UCSD-AML1 (cell line): ENCODE measurements at regions not wholly inside any gene's neighbourhood (a gene's known extent, or its start where the extent isn't known, plus 50 kb on each side); places are given as distances from the start of the nearest gene placed in this dataset.
"Not testable (repeated sequence)": the region's sequence is repeated elsewhere in the genome, so short reads cannot be mapped to it uniquely, and the experiment has no call there.

Experiments used
- DNase-seq: peaks from one replicate; lab custom pipeline; 2025; ENCODE audit not compliant: unreplicated experiment; lab: John Stamatoyannopoulos, UW

- peak; percentile 25 for DNase-seq
These were observed 191.6 kb downstream of the DUSP6 start for GRCh38 chr12:89160716-89161123.

DNA sequence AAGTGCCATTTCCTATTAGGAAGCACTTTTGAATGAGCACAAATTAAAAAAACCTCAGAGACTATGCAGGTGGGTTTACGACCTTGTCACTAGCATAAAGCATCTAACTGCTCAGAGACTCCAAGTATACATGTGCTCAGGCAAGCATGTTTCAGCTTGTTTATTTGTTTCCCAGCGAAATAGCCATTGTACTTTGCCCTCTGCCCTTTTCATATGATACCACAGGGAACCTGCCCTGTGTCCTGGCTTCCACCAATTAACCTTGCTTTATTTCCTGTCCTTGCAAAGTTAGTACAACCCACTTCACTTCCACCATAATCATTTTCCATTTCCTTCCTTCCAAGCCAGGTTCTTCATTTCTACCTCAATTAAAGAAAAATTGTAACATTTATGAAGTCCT lies 194.9 kb downstream of the DUSP6 start:
- DNase-seq, result no peak

- no peak for DNase-seq
These were observed 195.4 kb downstream of the DUSP6 start for GRCh38 chr12:89156862-89157262.

DNA sequence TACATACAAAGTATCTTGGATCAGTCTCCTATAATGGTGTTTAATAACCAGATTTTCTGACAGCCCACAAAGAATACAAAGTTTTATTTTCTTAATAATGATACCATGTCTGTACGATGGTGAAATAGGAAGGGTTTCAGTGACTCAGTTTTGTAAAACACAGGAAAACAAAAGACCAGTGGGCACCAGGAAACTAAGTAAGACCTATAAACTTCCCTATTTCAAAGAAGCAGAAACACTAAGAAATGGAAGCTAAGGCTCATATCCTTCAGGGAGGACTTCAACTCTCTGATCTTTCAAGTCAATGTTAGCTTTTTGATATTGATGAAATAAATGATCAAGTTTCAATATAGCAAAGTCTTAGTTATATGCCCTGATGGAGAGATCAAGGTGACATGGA lies 196.0 kb downstream of the DUSP6 start:
- no peak for DNase-seq

- DNase-seq, result no peak
These were observed 196.5 kb downstream of the DUSP6 start for GRCh38 chr12:89155826-89156225.

- DNase-seq, result no peak
These were observed 197.4 kb downstream of the DUSP6 start for GRCh38 chr12:89154743-89155499.

DNA sequence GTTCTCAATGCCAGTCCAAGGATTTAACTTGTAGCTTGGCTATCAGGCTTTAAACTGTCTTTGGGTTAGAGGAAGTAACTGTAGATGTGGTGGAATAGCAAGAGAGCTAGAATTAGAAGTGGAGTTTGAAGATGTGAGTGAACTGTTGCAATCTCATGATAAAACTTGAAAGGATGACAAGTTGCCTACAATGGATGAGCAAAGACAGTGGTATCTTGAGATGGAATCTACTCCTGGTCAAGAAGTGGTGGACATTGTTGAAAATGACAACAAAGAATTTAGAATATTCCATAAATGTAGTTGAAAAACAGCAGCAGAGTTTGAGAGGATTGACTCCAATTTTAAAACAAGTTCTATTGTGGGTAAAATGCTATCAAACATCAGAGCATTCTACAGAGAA lies 199.0 kb downstream of the DUSP6 start:
- DNase-seq, result no peak

DNA sequence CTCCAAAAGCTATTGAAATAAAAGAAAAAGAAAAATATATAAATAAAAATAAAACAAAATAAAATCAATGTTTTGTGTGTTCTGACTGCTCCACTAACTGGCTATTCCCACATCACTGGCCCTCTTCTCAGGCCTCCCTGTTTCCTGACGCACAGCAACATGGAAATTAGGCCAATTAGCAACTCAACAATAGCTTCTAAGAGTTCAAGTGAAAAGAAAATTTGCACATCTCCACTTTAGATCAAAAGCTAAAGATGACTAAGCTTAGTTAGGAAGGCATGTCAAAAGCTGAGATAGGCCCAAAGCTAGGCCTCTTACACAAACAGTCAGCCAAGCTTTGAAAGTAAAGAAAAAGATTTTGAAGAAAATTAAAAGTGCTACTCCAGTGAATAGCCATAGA lies 200.8 kb downstream of the DUSP6 start:
- no peak for DNase-seq

DNA sequence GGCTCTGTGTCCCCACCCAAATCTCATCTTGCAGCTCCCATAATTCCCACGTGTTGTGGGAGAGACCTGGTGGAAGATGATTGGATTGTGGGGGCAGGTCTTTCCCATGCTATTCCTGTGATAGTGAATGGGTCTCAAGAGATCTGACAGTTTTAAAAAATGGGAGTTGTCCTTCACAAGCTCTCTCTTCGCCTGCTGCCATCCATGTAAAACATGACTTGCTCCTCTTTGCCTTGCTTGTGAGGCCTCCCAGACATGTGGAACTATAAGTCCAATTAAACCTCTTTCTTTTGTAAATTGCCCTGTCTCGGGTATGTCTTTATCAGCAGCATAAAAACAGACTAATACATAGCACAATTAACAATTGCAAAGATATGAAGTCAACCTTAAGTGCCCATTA lies 201.5 kb downstream of the DUSP6 start:
- DNase-seq, result not testable (repeated sequence)

DNA sequence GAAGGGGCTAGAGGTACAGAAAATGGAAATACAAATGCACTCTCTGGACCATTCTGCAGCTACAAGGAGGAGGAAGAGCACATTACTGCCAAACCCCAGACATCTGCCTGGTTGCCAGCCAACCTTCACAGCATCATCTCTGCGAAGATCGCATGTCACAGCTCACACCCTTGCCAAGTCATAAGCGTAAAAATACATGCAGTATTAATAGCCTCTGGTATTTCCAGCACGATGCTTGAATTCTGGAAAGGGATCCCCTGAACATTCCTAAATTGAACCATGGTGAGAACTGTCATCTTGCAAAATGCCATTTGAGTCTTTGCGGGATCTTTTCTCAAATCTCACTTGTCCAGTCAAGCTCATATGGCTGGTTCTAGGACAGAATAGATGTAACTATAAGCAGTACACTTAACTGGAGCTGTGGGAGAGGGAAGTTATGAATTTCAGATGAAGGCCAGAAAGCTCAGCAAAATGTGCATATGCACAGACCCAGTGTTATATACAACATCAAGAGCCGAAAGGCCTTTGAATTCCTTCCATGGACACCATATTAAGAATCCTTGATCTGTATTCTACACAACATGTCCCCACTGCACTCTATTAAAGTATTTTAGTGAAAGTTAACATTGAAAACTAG lies 211.6 kb downstream of the DUSP6 start:
- no peak for DNase-seq

- no peak for DNase-seq
These were observed 212.2 kb downstream of the DUSP6 start for GRCh38 chr12:89140141-89140540.

DNA sequence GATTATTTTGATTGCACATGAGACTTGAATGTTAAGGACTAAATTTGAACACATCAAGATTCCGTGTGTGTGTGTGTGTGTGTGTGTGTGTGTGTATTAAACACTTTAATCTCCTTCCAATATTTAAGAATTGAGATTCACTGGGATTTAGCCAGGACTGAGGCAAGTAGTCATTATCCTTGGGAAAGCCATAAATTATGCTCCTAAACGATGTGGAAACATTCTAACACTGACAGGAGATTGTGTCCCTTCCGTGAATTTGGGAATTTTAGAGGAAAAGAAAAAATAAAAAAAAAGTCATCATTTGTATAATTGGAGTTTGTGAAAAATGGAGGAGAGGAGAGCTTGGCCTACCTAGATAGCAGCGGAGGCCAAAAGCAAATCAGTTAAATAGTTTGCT lies 212.9 kb downstream of the DUSP6 start:
- no peak for DNase-seq

DNA sequence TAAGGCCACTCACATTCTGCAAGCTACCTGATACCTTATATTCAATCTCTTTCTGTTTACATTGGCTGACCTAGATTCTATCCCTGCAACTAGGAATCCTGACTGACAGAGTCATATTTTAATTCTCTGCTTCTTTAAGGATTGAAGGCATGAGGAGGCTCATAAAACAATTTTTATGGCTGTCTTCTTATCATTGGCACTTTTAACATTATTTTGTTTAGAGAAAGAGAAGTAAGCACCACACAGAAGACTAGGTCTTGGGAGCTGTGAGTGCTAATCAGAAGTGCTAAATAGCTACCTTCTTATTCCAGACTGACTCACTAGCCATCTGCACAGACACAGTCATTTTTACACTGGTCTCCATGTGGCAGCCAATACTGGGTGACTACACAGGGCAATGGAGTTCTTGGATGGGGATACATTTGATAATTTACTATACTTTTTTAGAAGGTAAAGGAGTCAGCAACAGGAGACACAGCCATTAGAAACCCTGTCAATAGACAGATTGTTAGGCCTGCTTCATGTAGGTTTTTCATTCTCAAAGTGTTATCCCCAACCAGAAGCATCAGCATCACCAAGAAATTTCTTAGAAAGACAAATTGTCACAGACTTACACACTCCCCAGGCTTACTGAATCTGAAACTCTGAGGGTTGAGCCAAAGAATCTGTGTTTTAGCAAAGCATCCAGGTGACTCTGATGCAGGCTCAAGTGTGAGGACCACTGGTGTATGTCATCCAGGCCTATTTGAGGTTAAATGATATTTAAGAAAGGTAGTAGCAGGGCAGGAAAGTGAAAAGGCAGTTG lies 214.1 kb downstream of the DUSP6 start:
- no peak for DNase-seq

- no peak for DNase-seq
These were observed 216.2 kb downstream of the DUSP6 start for GRCh38 chr12:89135976-89136634.

DNA sequence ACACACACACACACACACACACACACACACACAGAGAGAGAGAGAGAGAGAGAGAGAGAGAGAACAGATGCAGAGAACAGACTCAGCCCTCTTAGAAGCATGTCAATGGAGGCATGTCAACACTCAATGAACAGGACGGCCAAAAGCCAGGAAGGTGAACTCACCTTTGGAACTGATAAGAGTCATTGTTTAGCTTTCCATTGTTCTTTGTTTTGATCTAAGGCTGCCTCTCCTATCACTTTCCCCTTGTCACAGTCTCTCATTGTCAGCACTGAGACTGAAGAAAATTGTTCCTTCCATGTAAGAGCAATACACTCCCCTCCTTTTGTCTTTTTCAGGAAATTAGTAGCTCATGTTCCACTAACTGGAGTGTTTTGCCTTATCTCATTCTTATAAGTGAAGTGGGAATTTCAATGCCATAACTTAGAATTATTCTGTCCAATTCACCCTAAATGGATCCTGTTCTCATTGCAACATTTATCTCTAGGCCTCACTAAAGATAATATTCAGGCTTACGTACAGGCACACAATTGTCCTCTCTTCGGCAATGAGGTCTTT lies 218.0 kb downstream of the DUSP6 start:
- DNase-seq, result no peak

DNA sequence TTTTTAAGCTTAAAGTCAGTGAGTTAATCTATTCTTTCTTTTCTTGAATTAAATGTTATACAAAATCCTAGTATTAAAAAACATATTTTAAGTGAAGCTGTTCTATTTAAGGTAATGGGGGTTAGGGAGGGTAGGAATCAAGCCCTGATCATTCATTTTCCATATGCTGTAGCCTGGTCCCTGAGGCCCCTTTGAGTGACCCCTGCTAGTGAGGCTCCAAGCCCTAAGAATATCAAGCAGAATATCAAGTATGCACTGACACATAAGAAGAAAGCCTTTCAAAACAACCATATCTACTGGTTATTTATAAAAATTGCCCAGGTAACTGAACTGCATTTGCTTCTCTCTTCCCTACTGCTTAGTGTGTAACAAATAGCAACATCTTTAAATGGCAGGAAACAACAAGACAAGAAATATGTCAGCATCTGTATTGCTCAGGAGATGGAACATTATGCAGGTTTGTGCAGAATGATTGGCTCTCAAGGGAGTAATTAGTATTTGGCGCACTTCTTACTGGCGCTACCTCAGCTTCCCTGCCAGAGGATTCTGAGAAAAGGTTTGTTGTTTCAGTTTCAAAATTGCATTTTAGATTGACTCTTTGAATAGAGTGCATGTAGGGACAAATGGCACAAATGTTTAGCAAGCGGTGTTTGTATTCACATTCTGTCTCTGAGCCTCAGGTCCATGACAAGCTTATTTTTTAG lies 223.0 kb downstream of the DUSP6 start:
- no peak for DNase-seq

DNA sequence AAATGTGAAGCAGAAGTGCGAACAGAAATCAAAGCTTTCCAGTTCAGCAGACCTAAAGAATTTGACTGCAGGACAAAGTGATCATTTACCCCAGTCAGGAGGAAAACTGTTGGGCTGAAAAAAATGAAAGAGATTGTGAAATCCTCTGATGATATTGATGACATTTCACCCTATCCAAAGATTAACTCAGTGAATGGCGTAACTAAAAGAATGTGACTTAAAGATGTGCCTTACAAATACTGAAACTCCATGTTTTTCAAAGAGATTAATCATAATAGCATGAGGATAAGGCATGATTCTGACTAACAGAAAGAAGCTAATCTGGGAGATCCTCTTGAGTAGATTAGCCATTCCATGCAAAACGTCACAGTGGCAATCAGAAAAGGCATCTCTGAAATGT lies 225.6 kb downstream of the DUSP6 start:
- DNase-seq, result no peak

- DNase-seq, result no peak
These were observed 229.4 kb downstream of the DUSP6 start for GRCh38 chr12:89122852-89123251.

DNA sequence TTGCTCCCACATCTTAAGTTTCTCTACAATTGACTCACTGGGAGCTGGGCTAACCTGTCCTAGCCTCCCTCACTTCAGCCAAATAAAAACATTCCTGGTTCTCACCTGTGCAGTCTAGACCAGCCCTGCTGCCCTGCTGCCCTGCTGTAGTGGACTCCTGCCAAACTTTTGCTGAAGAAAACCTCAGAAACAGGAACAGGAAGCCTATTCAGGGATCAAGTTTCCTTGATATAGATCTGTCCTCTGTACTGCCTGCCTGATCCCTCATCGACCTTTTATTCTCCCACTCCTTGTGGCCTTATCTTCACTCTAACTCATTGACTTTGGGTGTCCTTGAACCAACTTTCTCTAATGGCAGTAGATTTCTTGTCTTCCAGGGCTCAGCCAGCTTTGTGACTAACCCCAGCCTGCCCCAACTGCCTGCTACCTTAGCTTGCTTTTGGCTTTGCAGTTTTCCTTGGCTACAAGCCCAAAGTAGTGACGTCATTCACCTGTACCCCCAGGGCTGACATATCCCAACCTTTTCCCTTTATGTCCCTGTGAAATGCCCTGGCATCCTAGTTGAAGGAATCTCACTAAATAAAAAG lies 234.8 kb downstream of the DUSP6 start:
- DNase-seq, result peak; percentile 15

GRCh38 chr12:89111964-89112363 lies 240.3 kb downstream of the DUSP6 start:
- no peak for DNase-seq
